A673 (cell line): ENCODE measurements at regions not wholly inside any gene's neighbourhood (a gene's known extent, or its start where the extent isn't known, plus 50 kb on each side); places are given as distances from the start of the nearest gene placed in this dataset.

Experiments used
- BruUV-seq: library from RNA; stranded (reverse); fragments of 400-500 nt; replicated peaks from 2 replicates; lab custom pipeline; 2021; lab: Mats Ljungman, UMichigan
- CTCF ChIA-PET: fragments of 300-600 bp; sonication (Branson Sonifier 250); formaldehyde crosslinking; loops from one replicate; lab custom pipeline; 2022; ENCODE audit warnings: antibody characterized with exemption; lab: Charles Lee
- POLR2A ChIA-PET: fragments of 300-600 bp; sonication (Branson Sonifier 250); formaldehyde crosslinking; loops from one replicate; lab custom pipeline; 2022; ENCODE audit warnings: antibody characterized with exemption; ENCODE audit not compliant: low non-redundant PET; lab: Charles Lee
- DNase-seq: peaks from one replicate; pipeline ENCODE4 v3.0.0-alpha.2; 2015; ENCODE audit warnings: low spot score
- H3K27ac ChIP-seq: fragments of 200-600 bp; sonication (generic); 2 replicates; pipeline ENCODE4 v1.5.1; 2016; ENCODE audit warnings: mixed run types, low read depth, mild to moderate bottlenecking, mixed read lengths, antibody characterized with exemption, low read length; ENCODE audit not compliant: poor library complexity, severe bottlenecking
- H3K27me3 ChIP-seq: fragments of 200-600 bp; sonication (generic); replicated peaks from 2 replicates; pipeline ENCODE4 v1.6.1; 2017; ENCODE audit warnings: mixed run types, low read depth, mild to moderate bottlenecking, mixed read lengths, antibody characterized with exemption, low read length; ENCODE audit not compliant: insufficient read depth, poor library complexity
- H3K36me3 ChIP-seq: fragments of 200-600 bp; sonication (generic); 2 replicates; pipeline ENCODE4 v1.6.1; 2016; ENCODE audit warnings: mixed run types, mild to moderate bottlenecking, mixed read lengths, antibody characterized with exemption, low read length; ENCODE audit not compliant: insufficient read depth, poor library complexity, severe bottlenecking
- H3K4me1 ChIP-seq: fragments of 200-600 bp; sonication (generic); 2 replicates; pipeline ENCODE4 v1.6.1; 2017; ENCODE audit warnings: mixed run types, mild to moderate bottlenecking, mixed read lengths, antibody characterized with exemption, low read length; ENCODE audit not compliant: insufficient read depth, poor library complexity, severe bottlenecking
- H3K4me3 ChIP-seq: fragments of 200-600 bp; sonication (generic); 2 replicates; pipeline ENCODE4 v1.5.1; 2016; ENCODE audit warnings: low read depth, mixed run types, mild to moderate bottlenecking, mixed read lengths, low read length; ENCODE audit not compliant: poor library complexity, severe bottlenecking
- H3K9me3 ChIP-seq: fragments of 200-600 bp; sonication (generic); 2 replicates; pipeline ENCODE4 v1.6.1; 2016; ENCODE audit warnings: mixed run types, low read depth, mild to moderate bottlenecking, mixed read lengths, antibody characterized with exemption, low read length; ENCODE audit not compliant: poor library complexity, severe bottlenecking
- CTCF ChIP-seq: fragments of 300-800, 200-600 bp; sonication (generic); conservative IDR thresholded peaks from 2 replicates; pipeline ENCODE4 v1.5.1; 2017; ENCODE audit warnings: low read depth, mild to moderate bottlenecking, antibody characterized with exemption, low read length, moderate library complexity, mixed read lengths
- EZH2 ChIP-seq: fragments of 200-600 bp; sonication (generic); IDR thresholded peaks from 2 replicates; pipeline ENCODE4 v1.6.1; 2017; ENCODE audit warnings: borderline replicate concordance, low read depth, mild to moderate bottlenecking, mixed read lengths, antibody characterized with exemption, low read length; ENCODE audit not compliant: poor library complexity, severe bottlenecking
- intact Hi-C: fragments of 100-400 bp; cut with micrococcal nuclease; formaldehyde crosslinking; loops from one replicate; pipeline ENCODE4 v1.10.0; 2022; ENCODE audit not compliant: unreplicated experiment

DNA sequence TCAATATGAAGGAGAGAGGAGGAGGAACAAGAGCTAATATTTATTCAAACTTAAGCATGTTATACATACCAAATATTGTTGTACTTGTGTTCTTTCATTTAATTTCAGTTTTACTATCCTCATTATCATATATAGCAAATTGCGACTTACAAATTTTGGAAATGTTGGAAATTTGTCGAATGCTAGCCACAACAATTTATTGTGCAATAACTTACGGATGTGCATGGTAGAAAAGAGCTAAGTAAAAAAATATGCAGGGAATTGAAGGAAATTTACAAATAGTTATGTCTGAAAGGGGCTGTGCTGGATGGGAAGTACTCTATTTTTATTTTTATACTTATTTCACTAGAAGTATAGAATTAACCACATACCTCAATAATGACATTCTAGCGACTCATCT lies 376.3 kb downstream of the PCDH20 start:
- intact Hi-C loops, result no loop called here
- H3K4me3 ChIP-seq, result no peak overlapping the region
- DNase-seq, result no peak
- ChIA-PET POLR2A (no interaction called here), CTCF (no interaction called here)
- no peak overlapping the region for H3K27ac ChIP-seq
- no peaks in the 10 kb centered on the region for H3K27me3 ChIP-seq
- no peaks in the 10 kb centered on the region for H3K9me3 ChIP-seq
- H3K4me1 ChIP-seq, result no peaks in the 10 kb centered on the region
- H3K36me3 ChIP-seq, result no peaks in the 10 kb centered on the region
- BruUV-seq, result no TSS peak
- no peak for TF ChIP-seq CTCF
- no peak for TF ChIP-seq EZH2

DNA sequence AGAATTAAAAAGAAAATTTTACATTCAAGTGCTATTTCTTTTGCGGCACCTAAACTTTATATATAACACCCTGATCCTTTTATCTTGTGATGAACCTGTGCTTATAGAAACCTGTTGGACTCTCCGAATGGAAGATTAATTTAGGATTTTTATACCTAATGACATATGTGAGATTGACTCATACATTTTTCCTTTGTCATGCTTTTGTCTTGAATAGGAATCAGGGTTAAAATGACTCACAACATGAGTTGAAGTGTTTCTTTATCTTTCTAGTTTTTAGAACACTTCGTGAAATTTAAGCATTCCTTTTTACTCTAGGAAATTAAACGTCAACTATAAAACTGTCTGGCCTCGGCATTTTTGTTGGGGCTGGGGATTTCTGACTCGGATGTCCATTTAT lies 378.9 kb downstream of the PCDH20 start:
- no TSS peak for BruUV-seq
- no peak for TF ChIP-seq CTCF
- TF ChIP-seq EZH2, result no peak
- CTCF ChIA-PET, result no interaction called here

GRCh38 chr13:61030445-61030844 lies 385.2 kb downstream of the PCDH20 start:
- no peaks in the 10 kb centered on the region for H3K9me3 ChIP-seq
- H3K27ac ChIP-seq, result no peak overlapping the region
- ChIA-PET CTCF (no interaction called here), POLR2A (no interaction called here)
- H3K36me3 ChIP-seq, result no peaks in the 10 kb centered on the region
- no peak overlapping the region for H3K4me3 ChIP-seq
- H3K4me1 ChIP-seq, result no peaks in the 10 kb centered on the region
- BruUV-seq, result no TSS peak
- DNase-seq, result no peak
- no peaks in the 10 kb centered on the region for H3K27me3 ChIP-seq
- intact Hi-C loops, result no loop called here
- TF ChIP-seq CTCF (no peak), EZH2 (no peak)

More for the DNA sequence above, 378.9 kb downstream of the PCDH20 start:
- no peak for DNase-seq
- intact Hi-C loops, result no loop called here
- H3K9me3 ChIP-seq, result no peaks in the 10 kb centered on the region
- H3K27me3 ChIP-seq, result no peaks in the 10 kb centered on the region
- no peak overlapping the region for H3K4me3 ChIP-seq
- H3K36me3 ChIP-seq, result no peaks in the 10 kb centered on the region
- H3K27ac ChIP-seq, result no peak overlapping the region
- POLR2A ChIA-PET, result no interaction called here
- no peaks in the 10 kb centered on the region for H3K4me1 ChIP-seq
